GM12878 (cell line): ENCODE measurements at regions not wholly inside any gene's neighbourhood (a gene's known extent, or its start where the extent isn't known, plus 50 kb on each side); places are given as distances from the start of the nearest gene placed in this dataset.

Source experiments
- ATF7 ChIP-seq: fragments of 450-650 bp; IDR thresholded peaks from 2 replicates; pipeline ENCODE4 v1.6.1; 2016; ENCODE audit warnings: low read depth, mild to moderate bottlenecking
- BCL11A ChIP-seq: IDR thresholded peaks from 2 replicates; pipeline ENCODE4 v1.6.1; 2011; ENCODE audit warnings: low read depth, low read length
- BMI1 ChIP-seq: fragments of 450-650 bp; IDR thresholded peaks from 2 replicates; pipeline ENCODE4 v1.6.1; 2016; ENCODE audit warnings: mild to moderate bottlenecking, moderate library complexity, borderline replicate concordance
- CEBPB ChIP-seq, 2 experiments: fragments of 150-350 bp in 1 of 2; IDR thresholded peaks; 2 replicates each; pipeline ENCODE4 v1.6.1; 2012 to 2014; ENCODE audit warnings: low read depth in 2 of 2, low read length in 2 of 2, borderline replicate concordance in 1 of 2, inconsistent platforms in 1 of 2
- EED ChIP-seq: sonication (generic); IDR thresholded peaks from 2 replicates; pipeline ENCODE4 v1.6.1; 2016; ENCODE audit warnings: antibody characterized with exemption, low read depth
- ETV6 ChIP-seq, 2 experiments: fragments of 450-650 bp in 1 of 2; IDR thresholded peaks in 1 of 2; conservative IDR thresholded peaks in 1 of 2; 2 replicates each; pipeline ENCODE4 v1.6.1; 2014; ENCODE audit warnings: antibody characterized with exemption in 1 of 2, borderline replicate concordance in 1 of 2, low read depth in 1 of 2, mild to moderate bottlenecking in 1 of 2, moderate library complexity in 1 of 2
- FOS ChIP-seq: IDR thresholded peaks from 3 replicates; pipeline ENCODE4 v1.6.1; 2011; ENCODE audit warnings: borderline replicate concordance; ENCODE audit not compliant: insufficient read length; ENCODE audit errors: extremely low read depth
- FOXM1 ChIP-seq: IDR thresholded peaks from 2 replicates; pipeline ENCODE4 v1.6.1; 2012; ENCODE audit warnings: low read depth, mild to moderate bottlenecking, inconsistent platforms, low read length, moderate library complexity
- HDAC6 ChIP-seq: fragments of 200-600 bp; sonication (generic); IDR thresholded peaks from one replicate; pipeline ENCODE4 v1.8.0; 2017; ENCODE audit warnings: antibody characterized with exemption; ENCODE audit not compliant: unreplicated experiment
- IKZF1 ChIP-seq: fragments of 450-650 bp; conservative IDR thresholded peaks from 2 replicates; pipeline ENCODE4 v1.6.1; 2017; ENCODE audit warnings: antibody characterized with exemption, mild to moderate bottlenecking
- JUNB ChIP-seq: IDR thresholded peaks from 2 replicates; pipeline ENCODE4 v1.6.1; 2016; ENCODE audit warnings: antibody characterized with exemption, mild to moderate bottlenecking
- MEF2A ChIP-seq: IDR thresholded peaks from 2 replicates; pipeline ENCODE4 v1.6.1; 2011; ENCODE audit warnings: low read depth, mild to moderate bottlenecking, low read length, moderate library complexity; ENCODE audit not compliant: insufficient read depth
- MTA2 ChIP-seq: fragments of 450-650 bp; IDR thresholded peaks from 2 replicates; pipeline ENCODE4 v1.6.1; 2016; ENCODE audit warnings: low read depth, mild to moderate bottlenecking, moderate library complexity
- NFYA ChIP-seq: IDR thresholded peaks from 2 replicates; pipeline ENCODE4 v1.6.1; 2011; ENCODE audit warnings: low read depth, mild to moderate bottlenecking, low read length, improper control_type of control experiment, borderline replicate concordance
- NR2F1 ChIP-seq: fragments of 450-650 bp; conservative IDR thresholded peaks from 2 replicates; pipeline ENCODE4 v1.6.1; 2017; ENCODE audit warnings: mild to moderate bottlenecking
- RELA ChIP-seq: fragments of 450-650 bp; IDR thresholded peaks from 2 replicates; pipeline ENCODE4 v1.8.0; 2014; ENCODE audit warnings: borderline replicate concordance; ENCODE audit not compliant: partially characterized antibody
- SMAD1 ChIP-seq: fragments of 450-650 bp; IDR thresholded peaks from 2 replicates; pipeline ENCODE4 v1.6.1; 2018; ENCODE audit warnings: mild to moderate bottlenecking, low read depth; ENCODE audit not compliant: partially characterized antibody
- SMARCA5 ChIP-seq: fragments of 450-650 bp; IDR thresholded peaks from 2 replicates; pipeline ENCODE4 v1.6.1; 2017; ENCODE audit warnings: mild to moderate bottlenecking
- SPI1 ChIP-seq: IDR thresholded peaks from 2 replicates; pipeline ENCODE4 v1.6.1; 2011; ENCODE audit warnings: low read depth, mild to moderate bottlenecking, low read length, moderate library complexity, borderline replicate concordance; ENCODE audit not compliant: insufficient read depth
- SREBF2 ChIP-seq: IDR thresholded peaks from 2 replicates; pipeline ENCODE4 v1.6.1; 2012; ENCODE audit warnings: mild to moderate bottlenecking, low read length
- TBL1XR1 ChIP-seq: IDR thresholded peaks from 2 replicates; pipeline ENCODE4 v1.6.1; 2012; ENCODE audit warnings: low read depth, low read length, improper control_type of control experiment
- TF ChIP-seq, protein P1 (sequence below): fragments of 450-650 bp; IDR thresholded peaks from 2 replicates; pipeline ENCODE4 v1.6.1; 2016; ENCODE audit warnings: mild to moderate bottlenecking
- TF ChIP-seq, protein P2 (sequence below): fragments of 450-650 bp; IDR thresholded peaks from 2 replicates; pipeline ENCODE4 v1.6.1; 2016; ENCODE audit warnings: mild to moderate bottlenecking

DNA sequence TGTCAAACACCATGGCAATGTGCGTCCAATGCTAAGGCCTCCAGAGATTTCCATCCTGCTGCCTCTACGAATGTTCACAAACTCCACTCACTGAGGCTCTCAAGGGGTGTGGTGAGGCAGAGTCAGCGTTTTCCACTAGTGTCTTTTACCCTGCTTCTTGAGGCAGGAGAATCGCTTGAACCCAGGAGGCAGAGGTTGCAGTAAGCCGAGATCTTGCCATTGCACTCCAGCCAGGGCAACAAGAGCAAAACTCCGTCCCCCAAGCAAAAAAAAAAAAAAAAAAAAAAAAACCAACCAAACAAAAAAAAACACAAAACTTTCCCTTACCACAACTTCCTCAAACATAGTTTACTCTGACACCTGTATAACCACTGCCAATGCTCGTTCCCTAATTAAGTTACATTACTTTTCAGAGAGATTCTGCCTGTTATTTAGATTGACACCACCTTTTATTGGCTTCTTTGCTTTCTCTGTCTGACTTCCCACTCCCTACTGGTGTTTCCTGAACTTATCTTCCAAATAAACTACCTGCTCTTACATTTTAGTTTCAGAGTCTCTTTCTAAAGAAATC lies 102.1 kb upstream of the ZNF746 start (continued):
- TF ChIP-seq SMAD1 (peak; percentile 78), TBL1XR1 (peak; percentile 80), ETV6 (conservative IDR thresholded peaks at IDR 0.05 in 1 of 2, IDR thresholded peaks at IDR 0.05 in 1 of 2; ENCODE audit: borderline replicate concordance in 1 of 2, low read depth in 1 of 2) (peak in 1 of 2 experiments; percentile 15; a peak in 1 of 4 replicates), JUNB (peak; percentile 26; the same call in 1 of the 2 replicates), HDAC6 (no peak), IKZF1 (peak; percentile 42), CEBPB (IDR thresholded peaks at IDR 0.05; ENCODE audit: borderline replicate concordance in 1 of 2, low read depth in 2 of 2, low read length in 2 of 2) (0 out of 4 replicates have a peak, but pooled peaks of 1 of the 2 experiments have one; percentile 34), ATF7 (peak; percentile 78), RELA (peak; percentile 20), SREBF2 (no peak), FOS (no peak), NFYA (no peak), BCL11A (peak; percentile 84; the same call in 1 of the 2 replicates), EED (peak; percentile 58), MEF2A (peak; percentile 75), SPI1 (peak; percentile 22; the same call in 1 of the 2 replicates), SMARCA5 (0 out of 2 replicates have a peak, but pooled peaks have one; percentile 13), FOXM1 (peak; percentile 88; the same call in 1 of the 2 replicates), NR2F1 (0 out of 2 replicates have a peak, but pooled peaks have one; percentile 28), MTA2 (peak; percentile 98), BMI1 (peak; percentile 66; the same call in 1 of the 2 replicates)
- TF ChIP-seq, protein P1, sequence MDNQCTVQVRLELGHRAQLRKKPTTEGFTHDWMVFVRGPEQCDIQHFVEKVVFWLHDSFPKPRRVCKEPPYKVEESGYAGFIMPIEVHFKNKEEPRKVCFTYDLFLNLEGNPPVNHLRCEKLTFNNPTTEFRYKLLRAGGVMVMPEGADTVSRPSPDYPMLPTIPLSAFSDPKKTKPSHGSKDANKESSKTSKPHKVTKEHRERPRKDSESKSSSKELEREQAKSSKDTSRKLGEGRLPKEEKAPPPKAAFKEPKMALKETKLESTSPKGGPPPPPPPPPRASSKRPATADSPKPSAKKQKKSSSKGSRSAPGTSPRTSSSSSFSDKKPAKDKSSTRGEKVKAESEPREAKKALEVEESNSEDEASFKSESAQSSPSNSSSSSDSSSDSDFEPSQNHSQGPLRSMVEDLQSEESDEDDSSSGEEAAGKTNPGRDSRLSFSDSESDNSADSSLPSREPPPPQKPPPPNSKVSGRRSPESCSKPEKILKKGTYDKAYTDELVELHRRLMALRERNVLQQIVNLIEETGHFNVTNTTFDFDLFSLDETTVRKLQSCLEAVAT, result peak; percentile 98
- TF ChIP-seq, protein P2, sequence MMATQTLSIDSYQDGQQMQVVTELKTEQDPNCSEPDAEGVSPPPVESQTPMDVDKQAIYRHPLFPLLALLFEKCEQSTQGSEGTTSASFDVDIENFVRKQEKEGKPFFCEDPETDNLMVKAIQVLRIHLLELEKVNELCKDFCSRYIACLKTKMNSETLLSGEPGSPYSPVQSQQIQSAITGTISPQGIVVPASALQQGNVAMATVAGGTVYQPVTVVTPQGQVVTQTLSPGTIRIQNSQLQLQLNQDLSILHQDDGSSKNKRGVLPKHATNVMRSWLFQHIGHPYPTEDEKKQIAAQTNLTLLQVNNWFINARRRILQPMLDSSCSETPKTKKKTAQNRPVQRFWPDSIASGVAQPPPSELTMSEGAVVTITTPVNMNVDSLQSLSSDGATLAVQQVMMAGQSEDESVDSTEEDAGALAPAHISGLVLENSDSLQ, result peak; percentile 95
